H9 (cell line): ENCODE measurements at regions not wholly inside any gene's neighbourhood (a gene's known extent, or its start where the extent isn't known, plus 50 kb on each side); places are given as distances from the start of the nearest gene placed in this dataset.

ENCODE experiments used
- DNase-seq: peaks from one replicate; pipeline ENCODE4 v3.0.0-alpha.2; 2017
- H2AFZ ChIP-seq: one replicate; pipeline ENCODE4 v1.6.1; 2013; ENCODE audit warnings: mild to moderate bottlenecking, low read length, control low read depth, moderate library complexity
- H2AK5ac ChIP-seq: 2 replicates; pipeline ENCODE4 v1.6.1; 2013; ENCODE audit warnings: low read length, control low read depth, mixed read lengths; ENCODE audit not compliant: insufficient read length
- H2BK120ac ChIP-seq: one replicate; pipeline ENCODE4 v1.6.1; 2013; ENCODE audit warnings: low read depth, mild to moderate bottlenecking, low read length, control low read depth, inconsistent platforms; ENCODE audit not compliant: poor library complexity, severe bottlenecking
- H2BK12ac ChIP-seq: 2 replicates; pipeline ENCODE4 v1.6.1; 2013; ENCODE audit warnings: low read length, control low read depth, mixed read lengths, low read depth; ENCODE audit not compliant: insufficient read length
- H2BK15ac ChIP-seq: 2 replicates; pipeline ENCODE4 v1.6.1; 2013; ENCODE audit warnings: low read depth, low read length, control low read depth
- H2BK20ac ChIP-seq: one replicate; pipeline ENCODE4 v1.6.1; 2013; ENCODE audit warnings: low read depth, mild to moderate bottlenecking, low read length, control low read depth, inconsistent platforms; ENCODE audit not compliant: poor library complexity, severe bottlenecking
- H2BK5ac ChIP-seq: 2 replicates; pipeline ENCODE4 v1.6.1; 2013; ENCODE audit warnings: low read length, control low read depth, mixed read lengths; ENCODE audit not compliant: insufficient read length
- H3K14ac ChIP-seq: 2 replicates; pipeline ENCODE4 v1.6.1; 2013; ENCODE audit warnings: low read length, control low read depth; ENCODE audit not compliant: insufficient read depth
- H3K18ac ChIP-seq: 2 replicates; pipeline ENCODE4 v1.6.1; 2013; ENCODE audit warnings: low read depth, mild to moderate bottlenecking, mixed read lengths, low read length, control low read depth; ENCODE audit not compliant: insufficient read length
- H3K23ac ChIP-seq: 2 replicates; pipeline ENCODE4 v1.6.1; 2013; ENCODE audit warnings: low read length, control low read depth, mixed read lengths, low read depth; ENCODE audit not compliant: insufficient read length
- H3K23me2 ChIP-seq: 2 replicates; pipeline ENCODE4 v1.6.1; 2013; ENCODE audit warnings: low read depth, mild to moderate bottlenecking, mixed read lengths, low read length, control low read depth; ENCODE audit not compliant: insufficient read length, poor library complexity, severe bottlenecking
- H3K27ac ChIP-seq: 2 replicates; pipeline ENCODE4 v1.5.1; 2013; ENCODE audit warnings: low read length, control low read depth, mixed read lengths, low read depth; ENCODE audit not compliant: insufficient read length
- H3K27me3 ChIP-seq: 2 replicates; pipeline ENCODE4 v1.6.1; 2013; ENCODE audit warnings: low read length, control low read depth, inconsistent platforms; ENCODE audit not compliant: insufficient read depth
- H3K4ac ChIP-seq: 2 replicates; pipeline ENCODE4 v1.6.1; 2013; ENCODE audit warnings: low read depth, mild to moderate bottlenecking, control low read depth, inconsistent platforms, low read length, moderate library complexity
- H3K4me1 ChIP-seq: 2 replicates; pipeline ENCODE4 v1.6.1; 2013; ENCODE audit warnings: low read length, control low read depth, inconsistent platforms; ENCODE audit not compliant: insufficient read depth
- H3K4me2 ChIP-seq: 2 replicates; pipeline ENCODE4 v1.6.1; 2013; ENCODE audit warnings: low read length, control low read depth, mixed read lengths; ENCODE audit not compliant: insufficient read length, insufficient read depth
- H3K56ac ChIP-seq: 2 replicates; pipeline ENCODE4 v1.6.1; 2013; ENCODE audit warnings: low read depth, mild to moderate bottlenecking, mixed read lengths, low read length, control low read depth; ENCODE audit not compliant: insufficient read length
- H3K79me1 ChIP-seq: 2 replicates; pipeline ENCODE4 v1.6.1; 2013; ENCODE audit warnings: low read depth, mild to moderate bottlenecking, moderate library complexity, low read length, control low read depth, inconsistent platforms; ENCODE audit not compliant: insufficient read depth, poor library complexity, severe bottlenecking
- H3K79me2 ChIP-seq: 2 replicates; pipeline ENCODE4 v1.6.1; 2013; ENCODE audit warnings: low read length, control low read depth, inconsistent platforms; ENCODE audit not compliant: insufficient read depth
- H3K9ac ChIP-seq: 2 replicates; pipeline ENCODE4 v1.6.1; 2013; ENCODE audit warnings: low read length, control low read depth, mixed read lengths; ENCODE audit not compliant: insufficient read length; ENCODE audit errors: extremely low read depth
- H3K9me3 ChIP-seq: one replicate; pipeline ENCODE4 v1.6.1; 2013; ENCODE audit warnings: low read depth, low read length, inconsistent platforms; ENCODE audit not compliant: control insufficient read depth
- H3T11ph ChIP-seq: one replicate; pipeline ENCODE4 v1.6.1; 2013; ENCODE audit warnings: mild to moderate bottlenecking, low read length, control low read depth, inconsistent platforms
- H4K20me1 ChIP-seq: one replicate; pipeline ENCODE4 v1.6.1; 2013; ENCODE audit not compliant: control insufficient read depth, insufficient read length, insufficient read depth
- H4K5ac ChIP-seq: 2 replicates; pipeline ENCODE4 v1.6.1; 2013; ENCODE audit warnings: low read depth, mild to moderate bottlenecking, mixed read lengths, low read length, control low read depth; ENCODE audit not compliant: insufficient read length
- H4K8ac ChIP-seq: replicated peaks from 2 replicates; pipeline ENCODE4 v1.6.1; 2013; ENCODE audit warnings: low read length, control low read depth, mixed read lengths, low read depth; ENCODE audit not compliant: insufficient read length
- H4K91ac ChIP-seq: 2 replicates; pipeline ENCODE4 v1.6.1; 2013; ENCODE audit warnings: low read depth, mild to moderate bottlenecking, moderate library complexity, mixed read lengths, low read length, control low read depth; ENCODE audit not compliant: insufficient read length
- H3K27ac Mint-ChIP-seq, 3 experiments: 2 replicates in 2 of 3; 3 replicates in 1 of 3; pipeline ENCODE4 v1.8.0; 2020 to 2021; ENCODE audit warnings: mixed read lengths in 3 of 3, mild to moderate bottlenecking in 1 of 3, moderate library complexity in 1 of 3
- H3K27me3 Mint-ChIP-seq: 2 replicates; pipeline ENCODE4 v1.8.0; 2021; ENCODE audit warnings: low read depth, mild to moderate bottlenecking, moderate library complexity, mixed read lengths
- H3K36me3 Mint-ChIP-seq, 3 experiments: 2 replicates in 2 of 3; 3 replicates in 1 of 3; pipeline ENCODE4 v1.8.0; 2020 to 2021; ENCODE audit warnings: low read depth in 3 of 3, mixed read lengths in 3 of 3; ENCODE audit not compliant: insufficient read depth in 1 of 3
- H3K4me1 Mint-ChIP-seq, 2 experiments: 2 replicates each; pipeline ENCODE4 v1.8.0; 2020; ENCODE audit warnings: mixed read lengths in 2 of 2
- H3K4me3 Mint-ChIP-seq, 2 experiments: 2 replicates in 1 of 2; 3 replicates in 1 of 2; pipeline ENCODE4 v1.8.0; 2020 to 2021; ENCODE audit warnings: mild to moderate bottlenecking in 2 of 2, mixed read lengths in 2 of 2, moderate library complexity in 1 of 2
- H3K9me3 Mint-ChIP-seq, 2 experiments: 2 replicates in 1 of 2; 3 replicates in 1 of 2; pipeline ENCODE4 v1.8.0; 2020; ENCODE audit warnings: mild to moderate bottlenecking in 2 of 2, mixed read lengths in 2 of 2, moderate library complexity in 1 of 2
- WGBS: extraction: QIAGEN DNeasy Blood & Tissue Kit; methylation state at CpG from one replicate; pipeline ENCODE4 v1.1.7; 2013; ENCODE audit warnings: missing lambda C conversion rate, low lambda C conversion rate, mixed read lengths; ENCODE audit not compliant: insufficient read length; ENCODE audit errors: extremely low coverage; 5-methylcytosine and 5-hydroxymethylcytosine counted together
- TF ChIP-seq, protein P1 (sequence below): fragments of 200-600 bp; sonication (generic); conservative IDR thresholded peaks from 3 replicates; pipeline ENCODE4 v1.8.0; 2021; ENCODE audit warnings: antibody characterized with exemption, mild to moderate bottlenecking

- no peak overlapping the region for H3K4me2 ChIP-seq
- H3K9me3 ChIP-seq = no peaks in the 10 kb centered on the region
- no peaks in the 10 kb centered on the region for H3K79me1 ChIP-seq
- no peaks in the 10 kb centered on the region for H4K20me1 ChIP-seq
- no peak overlapping the region for H3K18ac ChIP-seq
- no peak overlapping the region for H3K14ac ChIP-seq
- peaks cover 3% of the 10 kb centered on the region; the same call in 1 of the 2 replicates for H3K4me1 ChIP-seq
- H2BK120ac ChIP-seq = no peak overlapping the region
- Mint-ChIP-seq H3K4me1 (peaks cover 32 to 34% of the 10 kb centered on the region in 2 experiments), H3K36me3 (no peaks in the 10 kb centered on the region), H3K27me3 (no peaks in the 10 kb centered on the region), H3K27ac (peak overlapping the region; percentile 93 to 96 (median 93)), H3K4me3 (no peak overlapping the region; a peak in 2 of 5 replicates), H3K9me3 (no peaks in the 10 kb centered on the region)
- no peaks in the 10 kb centered on the region for H3K23me2 ChIP-seq
- DNase-seq = no peak
- no peak overlapping the region for H2BK15ac ChIP-seq
- peak overlapping the region; percentile 5 for H3K27ac ChIP-seq
- H3K23ac ChIP-seq = no peak overlapping the region
- H3K56ac ChIP-seq = no peak overlapping the region
- no peak overlapping the region for H2AK5ac ChIP-seq
- no peak overlapping the region for H3T11ph ChIP-seq
- no peak overlapping the region for H3K9ac ChIP-seq
- H3K27me3 ChIP-seq = no peaks in the 10 kb centered on the region
- TF ChIP-seq, protein P1, sequence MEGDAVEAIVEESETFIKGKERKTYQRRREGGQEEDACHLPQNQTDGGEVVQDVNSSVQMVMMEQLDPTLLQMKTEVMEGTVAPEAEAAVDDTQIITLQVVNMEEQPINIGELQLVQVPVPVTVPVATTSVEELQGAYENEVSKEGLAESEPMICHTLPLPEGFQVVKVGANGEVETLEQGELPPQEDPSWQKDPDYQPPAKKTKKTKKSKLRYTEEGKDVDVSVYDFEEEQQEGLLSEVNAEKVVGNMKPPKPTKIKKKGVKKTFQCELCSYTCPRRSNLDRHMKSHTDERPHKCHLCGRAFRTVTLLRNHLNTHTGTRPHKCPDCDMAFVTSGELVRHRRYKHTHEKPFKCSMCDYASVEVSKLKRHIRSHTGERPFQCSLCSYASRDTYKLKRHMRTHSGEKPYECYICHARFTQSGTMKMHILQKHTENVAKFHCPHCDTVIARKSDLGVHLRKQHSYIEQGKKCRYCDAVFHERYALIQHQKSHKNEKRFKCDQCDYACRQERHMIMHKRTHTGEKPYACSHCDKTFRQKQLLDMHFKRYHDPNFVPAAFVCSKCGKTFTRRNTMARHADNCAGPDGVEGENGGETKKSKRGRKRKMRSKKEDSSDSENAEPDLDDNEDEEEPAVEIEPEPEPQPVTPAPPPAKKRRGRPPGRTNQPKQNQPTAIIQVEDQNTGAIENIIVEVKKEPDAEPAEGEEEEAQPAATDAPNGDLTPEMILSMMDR = no peak
- no peak overlapping the region for H4K91ac ChIP-seq
- H3K79me2 ChIP-seq = no peaks in the 10 kb centered on the region
- no peak overlapping the region for H2AFZ ChIP-seq
- WGBS = no CpG with 5 or more reads among the region's 4 CpGs
- no peak overlapping the region for H4K8ac ChIP-seq
- H4K5ac ChIP-seq = no peak overlapping the region
- peak overlapping the region; percentile 1 for H2BK20ac ChIP-seq
- no peak overlapping the region for H2BK12ac ChIP-seq
- no peak overlapping the region for H3K4ac ChIP-seq
- H2BK5ac ChIP-seq = no peak overlapping the region
These were observed 162.3 kb downstream of the SKIDA1 start for GRCh38 chr10:21363092-21363730.
